ENCODE measurements at regions not wholly inside any gene's neighbourhood (a gene's known extent, or its start where the extent isn't known, plus 50 kb on each side); places are given as distances from the start of the nearest gene placed in this dataset.

DNA sequence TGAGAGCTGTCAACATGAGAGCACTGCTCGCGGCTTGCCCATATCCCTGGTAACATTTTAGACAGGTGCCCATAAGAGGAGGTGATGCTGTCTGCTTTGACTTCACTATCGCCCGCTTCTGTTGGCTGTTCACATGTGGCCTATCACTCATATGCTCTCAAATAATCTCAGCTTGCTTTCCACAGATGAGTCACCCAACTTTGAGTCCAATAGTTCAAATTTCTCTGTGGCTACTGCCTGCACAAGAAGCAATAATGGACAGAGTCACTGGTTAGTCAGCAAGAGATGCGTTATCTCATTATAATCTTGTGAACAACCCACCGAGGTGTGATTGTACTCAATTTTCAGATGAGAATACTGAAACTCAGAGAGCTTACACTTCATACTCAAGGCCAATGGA is 1714.1 kb downstream of the LRRC4C start:
- no peak overlapping the region for H3K9ac ChIP-seq (ENCODE audit: low read depth in 1 of 2, low read length in 2 of 2)
- H3K4me1 ChIP-seq (ENCODE audit: control insufficient read depth in 4 of 4, insufficient read depth in 4 of 4, low read length in 3 of 4): no peaks in the 10 kb centered on the region
- WGBS: 92% methylated on average over 6 of the region's 6 CpGs
- H3K27ac ChIP-seq (ENCODE audit: low read depth in 1 of 2, low read length in 2 of 2): no peak overlapping the region
- TF ChIP-seq, protein P1, sequence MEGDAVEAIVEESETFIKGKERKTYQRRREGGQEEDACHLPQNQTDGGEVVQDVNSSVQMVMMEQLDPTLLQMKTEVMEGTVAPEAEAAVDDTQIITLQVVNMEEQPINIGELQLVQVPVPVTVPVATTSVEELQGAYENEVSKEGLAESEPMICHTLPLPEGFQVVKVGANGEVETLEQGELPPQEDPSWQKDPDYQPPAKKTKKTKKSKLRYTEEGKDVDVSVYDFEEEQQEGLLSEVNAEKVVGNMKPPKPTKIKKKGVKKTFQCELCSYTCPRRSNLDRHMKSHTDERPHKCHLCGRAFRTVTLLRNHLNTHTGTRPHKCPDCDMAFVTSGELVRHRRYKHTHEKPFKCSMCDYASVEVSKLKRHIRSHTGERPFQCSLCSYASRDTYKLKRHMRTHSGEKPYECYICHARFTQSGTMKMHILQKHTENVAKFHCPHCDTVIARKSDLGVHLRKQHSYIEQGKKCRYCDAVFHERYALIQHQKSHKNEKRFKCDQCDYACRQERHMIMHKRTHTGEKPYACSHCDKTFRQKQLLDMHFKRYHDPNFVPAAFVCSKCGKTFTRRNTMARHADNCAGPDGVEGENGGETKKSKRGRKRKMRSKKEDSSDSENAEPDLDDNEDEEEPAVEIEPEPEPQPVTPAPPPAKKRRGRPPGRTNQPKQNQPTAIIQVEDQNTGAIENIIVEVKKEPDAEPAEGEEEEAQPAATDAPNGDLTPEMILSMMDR (IDR thresholded peaks at IDR 0.05; ENCODE audit: low read depth, low read length, missing input control): no peak
- TF ChIP-seq HNF4G (IDR thresholded peaks at IDR 0.05): no peak
- TF ChIP-seq YY1 (IDR thresholded peaks at IDR 0.05): no peak
- TF ChIP-seq, protein P2, sequence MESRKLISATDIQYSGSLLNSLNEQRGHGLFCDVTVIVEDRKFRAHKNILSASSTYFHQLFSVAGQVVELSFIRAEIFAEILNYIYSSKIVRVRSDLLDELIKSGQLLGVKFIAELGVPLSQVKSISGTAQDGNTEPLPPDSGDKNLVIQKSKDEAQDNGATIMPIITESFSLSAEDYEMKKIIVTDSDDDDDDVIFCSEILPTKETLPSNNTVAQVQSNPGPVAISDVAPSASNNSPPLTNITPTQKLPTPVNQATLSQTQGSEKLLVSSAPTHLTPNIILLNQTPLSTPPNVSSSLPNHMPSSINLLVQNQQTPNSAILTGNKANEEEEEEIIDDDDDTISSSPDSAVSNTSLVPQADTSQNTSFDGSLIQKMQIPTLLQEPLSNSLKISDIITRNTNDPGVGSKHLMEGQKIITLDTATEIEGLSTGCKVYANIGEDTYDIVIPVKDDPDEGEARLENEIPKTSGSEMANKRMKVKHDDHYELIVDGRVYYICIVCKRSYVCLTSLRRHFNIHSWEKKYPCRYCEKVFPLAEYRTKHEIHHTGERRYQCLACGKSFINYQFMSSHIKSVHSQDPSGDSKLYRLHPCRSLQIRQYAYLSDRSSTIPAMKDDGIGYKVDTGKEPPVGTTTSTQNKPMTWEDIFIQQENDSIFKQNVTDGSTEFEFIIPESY (IDR thresholded peaks at IDR 0.05): no peak
- no peak for TF ChIP-seq RXRA (IDR thresholded peaks at IDR 0.05)
- TF ChIP-seq, protein P3, sequence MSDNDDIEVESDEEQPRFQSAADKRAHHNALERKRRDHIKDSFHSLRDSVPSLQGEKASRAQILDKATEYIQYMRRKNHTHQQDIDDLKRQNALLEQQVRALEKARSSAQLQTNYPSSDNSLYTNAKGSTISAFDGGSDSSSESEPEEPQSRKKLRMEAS (IDR thresholded peaks at IDR 0.05): no peak
- TF ChIP-seq, protein P4, sequence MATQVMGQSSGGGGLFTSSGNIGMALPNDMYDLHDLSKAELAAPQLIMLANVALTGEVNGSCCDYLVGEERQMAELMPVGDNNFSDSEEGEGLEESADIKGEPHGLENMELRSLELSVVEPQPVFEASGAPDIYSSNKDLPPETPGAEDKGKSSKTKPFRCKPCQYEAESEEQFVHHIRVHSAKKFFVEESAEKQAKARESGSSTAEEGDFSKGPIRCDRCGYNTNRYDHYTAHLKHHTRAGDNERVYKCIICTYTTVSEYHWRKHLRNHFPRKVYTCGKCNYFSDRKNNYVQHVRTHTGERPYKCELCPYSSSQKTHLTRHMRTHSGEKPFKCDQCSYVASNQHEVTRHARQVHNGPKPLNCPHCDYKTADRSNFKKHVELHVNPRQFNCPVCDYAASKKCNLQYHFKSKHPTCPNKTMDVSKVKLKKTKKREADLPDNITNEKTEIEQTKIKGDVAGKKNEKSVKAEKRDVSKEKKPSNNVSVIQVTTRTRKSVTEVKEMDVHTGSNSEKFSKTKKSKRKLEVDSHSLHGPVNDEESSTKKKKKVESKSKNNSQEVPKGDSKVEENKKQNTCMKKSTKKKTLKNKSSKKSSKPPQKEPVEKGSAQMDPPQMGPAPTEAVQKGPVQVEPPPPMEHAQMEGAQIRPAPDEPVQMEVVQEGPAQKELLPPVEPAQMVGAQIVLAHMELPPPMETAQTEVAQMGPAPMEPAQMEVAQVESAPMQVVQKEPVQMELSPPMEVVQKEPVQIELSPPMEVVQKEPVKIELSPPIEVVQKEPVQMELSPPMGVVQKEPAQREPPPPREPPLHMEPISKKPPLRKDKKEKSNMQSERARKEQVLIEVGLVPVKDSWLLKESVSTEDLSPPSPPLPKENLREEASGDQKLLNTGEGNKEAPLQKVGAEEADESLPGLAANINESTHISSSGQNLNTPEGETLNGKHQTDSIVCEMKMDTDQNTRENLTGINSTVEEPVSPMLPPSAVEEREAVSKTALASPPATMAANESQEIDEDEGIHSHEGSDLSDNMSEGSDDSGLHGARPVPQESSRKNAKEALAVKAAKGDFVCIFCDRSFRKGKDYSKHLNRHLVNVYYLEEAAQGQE (IDR thresholded peaks at IDR 0.05): no peak
- TF ChIP-seq FOXA2 (IDR thresholded peaks at IDR 0.05): no peak
- TF ChIP-seq HNF4A (conservative IDR thresholded peaks at IDR 0.05): no peak
- no peak for TF ChIP-seq SP1 (IDR thresholded peaks at IDR 0.05)
- TF ChIP-seq FOXA1 (IDR thresholded peaks at IDR 0.05): no peak
- no peak for TF ChIP-seq RAD21 (IDR thresholded peaks at IDR 0.05)
- TF ChIP-seq NR2F2 (IDR thresholded peaks at IDR 0.05): no peak
- no peak for TF ChIP-seq TAF1 (conservative IDR thresholded peaks at IDR 0.05)
- TF ChIP-seq EGR1 (IDR thresholded peaks at IDR 0.05; ENCODE audit: low read depth in 2 of 2): no peak
- TF ChIP-seq JUND (IDR thresholded peaks at IDR 0.05): no peak
- no peak for TF ChIP-seq GABPA (IDR thresholded peaks at IDR 0.05 in 1 of 2, conservative IDR thresholded peaks at IDR 0.05 in 1 of 2)
- TF ChIP-seq, protein P5, sequence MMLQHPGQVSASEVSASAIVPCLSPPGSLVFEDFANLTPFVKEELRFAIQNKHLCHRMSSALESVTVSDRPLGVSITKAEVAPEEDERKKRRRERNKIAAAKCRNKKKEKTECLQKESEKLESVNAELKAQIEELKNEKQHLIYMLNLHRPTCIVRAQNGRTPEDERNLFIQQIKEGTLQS (IDR thresholded peaks at IDR 0.05): no peak
- H3K27me3 ChIP-seq (ENCODE audit: control insufficient read depth in 4 of 4, insufficient read depth in 4 of 4, low read length in 3 of 4): no peaks in the 10 kb centered on the region
- no peaks in the 10 kb centered on the region for H3K36me3 ChIP-seq (ENCODE audit: control insufficient read depth in 4 of 4, insufficient read depth in 3 of 4, low read depth in 1 of 4, low read length in 3 of 4)
- no peak for DNase-seq (ENCODE audit: low spot score)
- no peak overlapping the region for H3K4me3 ChIP-seq (ENCODE audit: low read depth in 1 of 3, low read length in 3 of 3)
- no peaks in the 10 kb centered on the region for H3K9me3 ChIP-seq (ENCODE audit: control insufficient read depth in 4 of 4, low read length in 3 of 4)

Data from liver (tissue), 8 donors.